ENCODE measurements at regions not wholly inside any gene's neighbourhood (a gene's known extent, or its start where the extent isn't known, plus 50 kb on each side); places are given as distances from the start of the nearest gene placed in this dataset.
"Not testable (repeated sequence)": the region's sequence is repeated elsewhere in the genome, so short reads cannot be mapped to it uniquely, and the experiment has no call there.

DNA sequence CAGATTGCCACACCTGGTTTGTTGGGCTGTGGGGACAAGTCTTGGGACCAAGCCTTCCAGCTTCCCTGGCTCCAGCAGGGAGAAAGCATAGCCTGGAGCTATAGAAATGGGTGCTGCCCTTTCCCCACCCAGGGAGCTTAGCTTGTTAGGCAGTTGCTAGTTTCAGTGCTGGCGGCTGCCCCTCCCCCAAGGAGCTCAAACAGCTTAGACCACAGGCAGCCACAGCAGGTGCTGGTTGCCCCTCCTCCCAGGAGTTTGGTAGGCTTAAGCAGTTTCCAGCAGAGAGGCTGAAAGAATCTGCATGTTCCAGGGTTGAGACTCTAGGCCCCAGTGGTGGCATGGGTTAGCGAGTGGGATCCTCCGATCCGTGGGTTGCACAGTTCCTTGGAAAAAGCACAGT, 889.7 kb downstream of the IGSF11 start:
- intact Hi-C loops (cut with DNase I) = no loop called here
- Histone ChIP-seq H3K9me3 (no peaks in the 10 kb centered on the region), H3K27me3 (no peaks in the 10 kb centered on the region), H3K4me3 (replicated peaks in 1 of 3) (no peak overlapping the region), H3K36me3 (no peaks in the 10 kb centered on the region), H3K27ac (no peak overlapping the region), H3K4me1 (no peaks in the 10 kb centered on the region)
- no peak for TF ChIP-seq POLR2A (IDR thresholded peaks at IDR 0.05)
- TF ChIP-seq, protein P1, sequence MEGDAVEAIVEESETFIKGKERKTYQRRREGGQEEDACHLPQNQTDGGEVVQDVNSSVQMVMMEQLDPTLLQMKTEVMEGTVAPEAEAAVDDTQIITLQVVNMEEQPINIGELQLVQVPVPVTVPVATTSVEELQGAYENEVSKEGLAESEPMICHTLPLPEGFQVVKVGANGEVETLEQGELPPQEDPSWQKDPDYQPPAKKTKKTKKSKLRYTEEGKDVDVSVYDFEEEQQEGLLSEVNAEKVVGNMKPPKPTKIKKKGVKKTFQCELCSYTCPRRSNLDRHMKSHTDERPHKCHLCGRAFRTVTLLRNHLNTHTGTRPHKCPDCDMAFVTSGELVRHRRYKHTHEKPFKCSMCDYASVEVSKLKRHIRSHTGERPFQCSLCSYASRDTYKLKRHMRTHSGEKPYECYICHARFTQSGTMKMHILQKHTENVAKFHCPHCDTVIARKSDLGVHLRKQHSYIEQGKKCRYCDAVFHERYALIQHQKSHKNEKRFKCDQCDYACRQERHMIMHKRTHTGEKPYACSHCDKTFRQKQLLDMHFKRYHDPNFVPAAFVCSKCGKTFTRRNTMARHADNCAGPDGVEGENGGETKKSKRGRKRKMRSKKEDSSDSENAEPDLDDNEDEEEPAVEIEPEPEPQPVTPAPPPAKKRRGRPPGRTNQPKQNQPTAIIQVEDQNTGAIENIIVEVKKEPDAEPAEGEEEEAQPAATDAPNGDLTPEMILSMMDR (IDR thresholded peaks at IDR 0.05) = no peak
- 71 to 86% methylated on average over 3 to 4 of the region's 4 CpGs for WGBS, 2 donors
- DNase-seq = no peak

DNA sequence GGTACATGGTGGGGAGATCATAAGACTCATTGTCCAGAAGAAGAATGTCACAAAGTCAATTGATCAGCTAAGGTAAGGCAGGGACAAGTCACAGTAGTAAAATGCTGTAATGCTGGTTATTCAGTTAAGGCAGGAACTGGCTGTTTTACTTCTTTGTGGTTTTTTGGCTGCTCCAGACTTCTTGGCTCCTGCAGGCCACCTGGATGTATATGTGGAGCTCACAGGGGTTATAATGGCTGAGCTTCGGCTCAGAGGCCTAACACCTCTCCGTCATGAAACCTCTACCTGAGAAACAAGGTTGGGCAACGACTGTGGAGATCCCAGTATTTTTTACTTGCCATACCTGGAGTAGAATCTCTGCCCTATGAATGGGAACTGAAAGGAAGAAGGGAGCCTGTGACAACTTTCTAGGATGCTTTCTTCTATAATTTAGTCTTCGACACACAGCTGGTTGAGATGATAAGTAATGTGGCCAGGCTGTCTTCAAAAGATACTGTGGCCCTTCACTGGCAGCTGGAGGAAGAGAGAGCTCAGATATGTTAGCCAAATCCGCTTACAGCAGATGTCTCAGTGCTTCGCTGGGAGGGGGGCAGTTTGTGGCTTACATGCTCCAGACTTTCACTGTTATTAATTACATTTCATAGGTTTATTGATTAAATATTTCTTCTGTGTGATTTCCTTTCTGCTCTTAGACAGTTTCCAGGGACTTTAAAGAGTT, 887.8 kb downstream of the IGSF11 start:
- WGBS, 2 donors = 85 to 86% methylated on average over 6 of the region's 6 CpGs
- Histone ChIP-seq H3K27me3 (no peaks in the 10 kb centered on the region), H3K4me3 (replicated peaks in 1 of 3) (no peak overlapping the region), H3K4me1 (no peaks in the 10 kb centered on the region), H3K27ac (no peak overlapping the region), H3K9me3 (no peaks in the 10 kb centered on the region), H3K36me3 (no peaks in the 10 kb centered on the region)
- TF ChIP-seq, protein P1 (IDR thresholded peaks at IDR 0.05) = no peak
- no peak for TF ChIP-seq POLR2A (IDR thresholded peaks at IDR 0.05)
- DNase-seq = no peak
- intact Hi-C loops (cut with DNase I) = no loop called here

GRCh38 chr3:118151164-118151563, 883.5 kb downstream of the IGSF11 start:
- Histone ChIP-seq H3K36me3 (no peaks in the 10 kb centered on the region), H3K4me3 (replicated peaks in 1 of 3) (no peak overlapping the region), H3K4me1 (no peaks in the 10 kb centered on the region), H3K27ac (no peak overlapping the region), H3K27me3 (no peaks in the 10 kb centered on the region), H3K9me3 (no peaks in the 10 kb centered on the region)
- intact Hi-C loops (cut with DNase I) = no loop called here
- TF ChIP-seq, protein P1 (IDR thresholded peaks at IDR 0.05) = no peak
- no peak for TF ChIP-seq POLR2A (IDR thresholded peaks at IDR 0.05)
- no peak for DNase-seq

DNA sequence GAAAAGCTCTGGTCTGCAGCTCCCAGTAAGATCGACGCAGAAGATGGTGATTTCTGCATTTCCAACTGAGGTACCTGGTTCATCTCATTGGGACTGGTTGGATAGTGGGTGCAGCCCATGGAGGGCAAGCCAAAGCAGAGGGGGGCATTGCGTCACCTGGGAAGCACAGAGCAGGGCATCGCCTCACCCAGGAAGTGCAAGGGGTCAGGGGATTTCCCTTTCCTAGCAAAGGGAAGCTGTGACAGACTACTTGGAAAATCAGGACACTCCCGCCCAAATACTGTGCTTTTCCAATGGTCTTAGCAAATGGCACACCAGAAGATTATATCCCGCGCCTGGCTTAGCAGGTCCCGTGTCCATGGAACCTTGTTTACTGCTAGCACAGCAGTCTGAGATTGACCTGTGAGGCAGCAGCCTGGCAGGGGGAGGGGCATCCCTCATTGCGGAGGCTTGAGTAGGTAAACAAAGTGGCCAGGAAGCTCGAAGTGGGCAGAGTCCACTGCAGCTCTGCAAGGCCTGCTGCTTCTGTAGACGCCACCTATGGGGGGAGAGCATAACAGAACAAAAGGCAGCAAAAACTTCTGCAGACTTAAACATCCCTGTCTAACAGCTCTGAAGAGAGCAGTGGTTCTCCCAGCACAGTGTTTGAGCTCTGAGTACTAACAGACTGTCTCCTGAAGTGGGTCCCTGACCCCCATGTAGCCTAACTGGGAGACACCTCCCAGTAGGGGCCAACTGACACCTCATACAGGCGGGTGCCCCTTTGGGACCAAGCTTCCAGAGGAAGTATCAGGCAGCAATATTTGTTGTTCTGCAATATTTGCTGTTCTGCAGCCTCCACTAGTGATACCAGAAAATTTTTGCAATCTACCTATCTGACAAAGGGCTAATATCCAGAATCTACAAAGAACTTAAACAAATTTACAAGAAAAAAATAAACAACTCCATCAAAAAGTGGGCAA, 871.7 kb downstream of the IGSF11 start:
- WGBS, 2 donors = 86 to 91% methylated on average over 7 to 12 of the region's 12 CpGs

DNA sequence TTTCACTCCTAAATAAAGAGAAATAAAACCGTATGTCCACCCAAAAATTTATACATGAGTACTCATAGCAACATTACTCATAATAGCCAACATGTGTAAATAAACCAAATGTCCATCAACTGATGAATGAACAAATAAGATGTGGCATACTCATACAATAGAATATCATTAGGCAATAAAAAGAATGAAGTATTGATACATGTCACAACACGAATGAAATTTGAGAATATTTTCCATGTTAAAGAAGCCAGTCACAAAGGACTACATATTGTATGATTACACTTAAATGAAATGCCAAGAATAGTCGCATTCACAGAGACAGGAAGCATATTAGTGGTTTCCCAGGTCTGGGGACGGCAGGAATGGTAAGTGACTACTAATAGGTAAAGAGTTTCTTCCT, 869.2 kb downstream of the IGSF11 start:
- Histone ChIP-seq H3K27ac (no peak overlapping the region), H3K4me3 (replicated peaks in 1 of 3) (no peak overlapping the region), H3K4me1 (no peaks in the 10 kb centered on the region), H3K27me3 (no peaks in the 10 kb centered on the region), H3K36me3 (no peaks in the 10 kb centered on the region), H3K9me3 (no peaks in the 10 kb centered on the region)
- no peak for TF ChIP-seq POLR2A (IDR thresholded peaks at IDR 0.05)
- TF ChIP-seq, protein P1 (IDR thresholded peaks at IDR 0.05) = no peak
- 62 to 79% methylated on average over 4 of the region's 4 CpGs for WGBS, 2 donors
- DNase-seq = no peak
- intact Hi-C loops (cut with DNase I) = no loop called here

More for the DNA sequence above, 871.7 kb downstream of the IGSF11 start:
- H3K4me3 ChIP-seq (replicated peaks in 1 of 3); DNase-seq; H3K27ac ChIP-seq; H3K27me3 ChIP-seq; H3K9me3 ChIP-seq; H3K4me1 ChIP-seq; H3K36me3 ChIP-seq; intact Hi-C loops (cut with DNase I): not testable (repeated sequence)

All from thyroid gland (tissue), 4 donors.